HG03558 (cell line): ENCODE measurements at regions not wholly inside any gene's neighbourhood (a gene's known extent, or its start where the extent isn't known, plus 50 kb on each side); places are given as distances from the start of the nearest gene placed in this dataset.
"Not testable (repeated sequence)": the region's sequence is repeated elsewhere in the genome, so short reads cannot be mapped to it uniquely, and the experiment has no call there.

Experiments
- ATAC-seq: cut with Tn5 transposase; IDR thresholded peaks from one replicate; pipeline ENCODE4 v1.9.1; 2021; ENCODE audit warnings: moderate number of reproducible peaks; ENCODE audit not compliant: unreplicated experiment; ENCODE audit errors: extremely low read depth

DNA sequence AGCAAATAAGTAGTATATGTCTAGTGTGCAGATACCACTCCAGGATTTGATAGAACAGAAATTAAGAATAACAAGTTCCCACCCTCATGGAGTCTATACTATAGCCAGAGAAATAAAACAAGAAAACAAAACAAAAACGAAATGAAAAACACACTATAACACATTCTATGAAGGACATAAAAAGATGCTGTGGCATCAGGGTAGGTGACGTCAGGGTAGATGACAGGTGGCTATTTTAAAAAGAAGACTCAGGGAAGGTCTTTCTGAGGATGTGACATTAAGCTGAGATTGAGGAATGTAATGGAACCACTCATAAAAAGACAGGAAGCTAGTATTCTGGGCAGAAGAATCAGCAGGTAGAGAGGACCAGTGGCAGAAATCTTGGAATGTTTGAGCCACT, 469.6 kb downstream of the RAP2B start:
- no peak for ATAC-seq

DNA sequence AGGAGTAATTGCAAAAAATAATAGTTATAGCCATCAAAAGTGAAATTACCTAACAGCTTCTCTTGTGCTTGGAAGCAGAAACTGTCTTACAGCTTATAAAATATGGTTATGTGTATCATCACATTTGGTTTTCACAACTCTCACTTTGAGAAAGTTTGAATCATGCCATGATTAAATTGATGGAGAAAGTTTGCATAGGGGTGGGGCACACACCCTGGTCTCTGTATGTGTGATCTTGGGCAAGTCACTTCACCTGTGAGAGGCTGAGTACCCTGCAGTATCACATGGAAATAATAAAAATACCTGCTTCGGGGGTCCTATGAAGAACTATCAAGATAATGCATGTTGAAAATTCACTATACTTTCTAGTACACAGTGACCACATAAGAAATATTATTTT, 471.4 kb downstream of the RAP2B start:
- no peak for ATAC-seq

DNA sequence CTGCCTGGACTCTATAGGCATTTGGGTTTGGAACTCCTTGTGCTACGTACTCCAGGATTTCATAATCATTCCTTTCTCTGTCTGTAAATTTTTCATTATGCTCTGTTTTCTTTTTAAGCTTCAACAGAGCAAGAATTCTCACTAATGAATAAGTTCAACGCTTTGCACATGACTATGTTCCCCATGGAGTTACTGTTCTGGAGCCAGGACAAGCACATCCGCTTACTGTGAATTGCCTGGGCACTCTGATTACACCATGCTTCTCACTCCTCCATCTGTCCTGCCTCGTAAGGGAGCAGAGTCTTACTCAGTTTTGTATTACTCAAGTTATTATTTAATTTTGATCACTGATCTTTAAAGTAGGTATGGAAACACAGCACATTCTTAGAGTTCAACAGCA, 472.7 kb downstream of the RAP2B start:
- no peak for ATAC-seq

DNA sequence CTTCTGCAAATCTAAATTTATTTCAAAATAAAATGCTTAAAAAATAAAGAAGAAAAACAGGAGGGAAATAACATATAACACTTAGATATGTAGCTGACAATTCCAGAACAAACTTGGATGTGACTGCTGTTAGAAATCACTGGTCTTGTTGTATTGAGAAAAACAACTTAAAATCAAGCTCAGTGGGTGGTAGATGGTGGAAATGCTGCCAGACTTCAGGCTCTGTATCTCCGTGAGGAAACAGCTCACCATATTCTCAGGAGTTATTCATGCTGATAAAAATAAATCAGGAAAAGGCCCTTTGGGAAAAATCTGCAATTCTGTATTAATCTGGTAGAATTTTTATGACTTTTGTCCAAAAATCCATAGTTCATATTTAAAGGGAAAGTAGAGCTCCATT, 477.6 kb downstream of the RAP2B start:
- no peak for ATAC-seq

DNA sequence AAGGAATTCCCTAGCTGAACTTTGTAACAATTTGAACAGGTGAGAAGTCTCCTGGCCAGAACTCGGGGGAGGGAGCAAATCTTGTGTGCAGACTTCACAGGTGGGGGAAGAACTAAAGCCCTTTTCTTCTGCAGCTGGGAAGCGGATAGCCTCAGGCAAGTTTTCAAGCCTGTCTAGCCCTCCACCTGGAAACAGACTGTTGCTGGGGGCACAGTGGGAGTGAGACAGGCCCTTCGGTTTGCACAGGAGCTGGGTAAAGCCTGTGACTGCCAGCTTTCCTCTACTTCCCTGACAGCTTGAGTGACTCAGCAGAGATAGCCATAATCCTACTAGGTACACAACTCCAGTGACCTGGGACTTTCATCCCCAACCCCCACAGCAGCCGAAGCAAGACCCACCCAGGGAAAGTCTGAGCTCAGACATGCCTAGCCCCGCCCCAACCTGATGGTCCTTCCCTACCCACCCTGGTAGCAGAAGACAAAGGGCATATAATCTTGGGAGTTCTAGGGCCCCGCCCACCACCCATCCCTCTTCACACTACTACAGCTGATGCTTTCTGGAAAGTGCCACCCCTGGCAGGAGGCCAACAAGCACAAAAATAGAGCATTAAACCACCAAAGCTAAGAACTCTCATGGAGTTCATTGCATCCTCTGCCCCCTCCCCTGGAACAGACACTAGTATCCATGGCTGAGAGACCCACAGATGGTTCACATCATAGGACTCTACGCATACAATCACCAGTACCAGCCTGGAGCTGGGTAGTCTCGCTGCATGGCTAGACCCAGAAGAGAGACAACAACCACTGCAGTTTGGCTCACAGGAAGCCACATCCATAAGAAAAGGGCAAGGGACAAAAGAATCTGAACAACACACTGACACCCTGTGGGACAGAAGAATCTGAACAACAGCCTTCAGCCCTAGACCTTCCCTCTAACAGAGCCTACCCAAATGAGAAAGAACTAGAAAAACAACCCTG, 479.0 kb downstream of the RAP2B start:
- no peak for ATAC-seq

DNA sequence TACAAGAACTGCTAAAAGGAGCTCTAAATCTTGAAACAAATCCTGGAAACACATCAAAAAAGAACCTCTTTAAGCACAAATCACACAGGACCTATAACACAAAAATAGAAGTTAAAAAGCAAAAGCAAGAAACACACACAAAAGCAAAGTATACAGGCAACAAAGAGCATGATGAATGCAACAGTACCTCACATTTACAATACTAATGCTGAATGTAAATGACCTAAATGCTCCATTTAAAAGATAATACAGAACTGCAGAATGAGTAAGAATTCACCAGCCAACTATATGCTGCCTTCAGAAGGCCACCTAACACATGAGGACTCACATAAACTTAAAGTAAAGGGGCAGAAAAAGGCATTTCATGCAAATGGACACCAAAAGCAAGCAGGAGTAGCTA, 478.6 kb upstream of the ARHGEF26 start:
- not testable (repeated sequence) for ATAC-seq

DNA sequence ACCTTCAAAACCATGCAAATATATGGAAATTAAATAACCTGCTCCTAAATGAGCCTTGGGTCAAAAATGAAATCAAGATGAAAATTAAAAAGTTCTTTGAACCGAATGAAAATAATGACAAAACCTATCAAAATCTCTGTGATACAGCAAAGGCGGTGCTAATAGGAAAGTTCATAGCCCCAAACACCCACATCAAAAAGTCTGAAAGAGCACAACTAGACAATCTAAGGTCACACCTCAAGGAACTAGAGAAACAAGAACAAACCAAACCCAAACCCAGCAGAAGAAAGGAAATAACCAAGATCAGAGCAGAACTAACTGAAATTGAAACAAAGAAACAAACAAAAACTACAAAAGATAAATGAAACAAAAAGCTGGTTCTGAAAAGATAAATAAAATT, 477.7 kb upstream of the ARHGEF26 start:
- not testable (repeated sequence) for ATAC-seq

DNA sequence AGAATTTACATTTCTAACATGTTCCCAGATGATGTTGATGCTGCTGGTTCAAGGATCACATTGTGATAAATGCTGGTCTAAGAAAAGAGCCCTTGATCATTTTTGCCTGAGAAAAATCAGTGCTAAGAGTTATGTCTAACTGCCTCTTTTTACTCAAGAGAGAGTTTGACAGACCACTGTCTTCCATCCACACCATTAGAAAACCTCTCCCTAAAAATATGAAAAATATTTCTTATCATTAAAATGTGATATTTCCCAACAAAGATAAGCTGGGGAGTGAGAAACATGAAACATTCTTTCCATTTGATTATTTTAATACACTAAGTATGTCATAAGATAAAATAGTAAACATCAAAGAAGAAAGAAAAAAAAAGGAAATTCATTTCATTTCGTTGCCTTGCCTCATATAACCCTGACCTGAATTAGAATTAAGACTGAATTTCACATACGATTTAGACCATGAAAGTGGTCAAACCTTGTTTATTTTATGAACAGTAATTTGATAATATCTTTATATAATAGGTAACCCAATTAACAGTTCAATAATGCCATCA, 471.8 kb upstream of the ARHGEF26 start:
- ATAC-seq: no peak

DNA sequence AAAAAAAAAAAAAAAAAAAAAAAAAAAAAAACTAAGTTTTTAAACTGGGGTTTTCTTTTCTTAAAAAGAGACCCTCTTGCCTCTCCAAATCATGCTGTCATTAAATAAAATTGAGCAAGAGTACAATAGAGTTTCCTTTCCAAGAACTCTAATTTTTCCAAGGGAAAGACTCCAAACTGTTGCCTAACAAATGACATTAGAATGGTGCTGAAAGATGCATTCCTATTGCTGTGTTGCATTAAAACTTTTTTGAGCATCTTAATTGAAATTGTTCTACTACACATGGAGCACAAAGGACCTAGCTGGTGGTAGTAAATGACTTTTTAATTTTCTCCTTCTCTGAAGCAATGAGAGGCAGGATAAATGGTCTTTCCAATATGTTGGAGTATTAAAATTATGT, 469.1 kb upstream of the ARHGEF26 start:
- ATAC-seq: no peak

DNA sequence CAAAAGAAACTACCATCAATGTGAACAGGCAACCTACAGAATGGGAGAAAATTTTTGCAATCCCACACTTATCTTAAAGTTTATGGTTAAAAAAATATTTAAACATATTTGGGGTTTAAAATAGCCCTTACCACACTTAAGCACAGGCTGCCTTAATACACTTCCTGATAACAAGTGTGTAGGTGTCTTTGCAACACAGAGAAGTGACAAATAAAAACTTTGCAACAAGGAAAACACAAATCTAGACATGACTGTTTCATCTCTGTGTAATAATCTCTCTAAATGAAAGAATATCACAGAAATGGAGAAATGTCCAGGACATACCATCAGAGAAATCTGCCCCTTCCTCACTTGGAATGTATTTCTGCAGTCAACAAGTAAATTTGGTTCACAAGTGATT, 464.1 kb upstream of the ARHGEF26 start:
- ATAC-seq: no peak

DNA sequence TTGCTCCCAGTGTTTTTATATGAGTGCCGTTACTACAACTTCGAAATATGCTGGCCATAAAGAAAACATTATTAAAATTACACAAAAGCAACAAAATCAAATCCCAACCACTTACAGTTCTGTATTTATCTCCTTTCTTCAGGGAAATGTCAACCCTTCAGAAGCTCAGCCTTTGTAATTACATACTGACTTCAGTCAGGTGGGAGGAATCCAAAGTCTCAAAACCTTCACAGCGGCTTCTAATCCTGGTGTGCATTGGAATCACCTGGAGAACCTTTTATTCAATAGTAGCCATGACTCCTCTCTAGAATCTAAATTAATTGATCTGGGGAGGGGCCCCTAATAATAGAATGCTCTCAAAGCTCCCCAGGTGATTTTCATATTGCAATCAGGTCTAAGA, 463.7 kb upstream of the ARHGEF26 start:
- ATAC-seq: no peak

DNA sequence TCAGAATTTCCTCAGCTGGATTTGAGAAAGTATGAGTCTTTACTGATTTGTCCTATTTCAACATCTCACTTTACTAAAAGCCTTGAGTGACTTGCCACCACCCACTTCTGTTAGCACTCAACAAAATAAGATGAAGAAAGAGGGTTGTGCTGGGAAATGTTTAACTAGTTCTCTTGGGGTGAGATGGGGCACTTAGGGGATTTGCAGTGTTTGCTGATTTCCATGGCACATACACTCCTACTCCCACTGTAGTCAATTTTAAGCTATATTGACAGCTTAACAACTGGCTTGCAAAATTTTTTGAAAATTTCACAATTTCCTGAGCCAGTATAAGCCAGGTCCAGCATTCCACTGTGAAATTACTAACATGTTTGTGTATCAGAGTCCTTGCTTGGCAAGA, 463.1 kb upstream of the ARHGEF26 start:
- no peak for ATAC-seq

DNA sequence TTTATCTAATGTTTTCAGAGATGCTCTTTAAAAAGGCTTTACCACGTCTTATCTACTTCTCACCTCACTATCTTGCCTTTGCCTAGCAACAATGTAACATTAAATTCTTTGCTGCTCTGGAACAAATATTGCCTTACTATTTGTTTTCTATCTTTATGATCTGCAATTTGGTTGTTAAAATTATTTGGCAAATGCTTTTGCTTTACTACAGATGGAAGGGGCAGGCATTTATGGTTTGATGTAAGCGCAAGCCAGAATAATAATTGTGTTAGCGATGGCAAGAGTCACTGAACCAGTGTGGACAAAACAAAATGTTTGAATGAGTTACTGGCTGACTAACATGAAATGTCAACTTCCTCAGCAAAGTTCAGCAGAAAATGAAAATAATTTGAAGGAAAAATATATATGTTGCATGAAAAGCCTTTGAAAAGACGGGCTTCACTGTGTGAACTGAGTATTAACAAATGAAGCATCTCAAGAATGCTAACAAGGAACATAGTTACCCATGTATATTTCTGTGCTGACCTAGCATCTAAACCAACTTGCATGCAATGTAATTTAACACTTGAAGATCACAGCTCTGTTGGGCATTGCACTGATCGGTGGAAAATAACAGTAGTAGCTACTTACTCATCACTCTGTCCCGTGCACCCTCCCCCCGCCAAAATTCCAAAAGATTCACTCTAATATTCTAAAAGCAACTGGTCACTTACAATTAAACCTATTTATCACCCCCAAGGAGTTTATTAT, 454.0 kb upstream of the ARHGEF26 start:
- no peak for ATAC-seq

DNA sequence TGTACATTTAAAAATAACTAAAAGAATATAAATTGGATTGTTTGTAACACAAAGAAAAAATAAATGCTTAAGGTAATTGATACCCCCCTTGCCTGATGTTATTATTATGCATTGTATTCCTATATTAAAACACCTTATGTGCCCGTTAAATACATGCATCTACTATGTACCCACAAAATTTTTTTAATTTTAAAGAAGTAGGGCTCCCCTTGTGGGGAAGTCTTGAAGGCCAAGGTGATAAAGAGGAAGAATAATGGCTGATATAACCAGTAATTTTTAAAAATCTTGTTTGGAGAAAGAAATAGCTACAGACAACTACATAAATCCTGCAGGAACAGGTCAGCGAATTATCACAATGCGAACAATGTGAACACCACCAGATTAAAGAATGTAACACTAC, 451.7 kb upstream of the ARHGEF26 start:
- no peak for ATAC-seq

DNA sequence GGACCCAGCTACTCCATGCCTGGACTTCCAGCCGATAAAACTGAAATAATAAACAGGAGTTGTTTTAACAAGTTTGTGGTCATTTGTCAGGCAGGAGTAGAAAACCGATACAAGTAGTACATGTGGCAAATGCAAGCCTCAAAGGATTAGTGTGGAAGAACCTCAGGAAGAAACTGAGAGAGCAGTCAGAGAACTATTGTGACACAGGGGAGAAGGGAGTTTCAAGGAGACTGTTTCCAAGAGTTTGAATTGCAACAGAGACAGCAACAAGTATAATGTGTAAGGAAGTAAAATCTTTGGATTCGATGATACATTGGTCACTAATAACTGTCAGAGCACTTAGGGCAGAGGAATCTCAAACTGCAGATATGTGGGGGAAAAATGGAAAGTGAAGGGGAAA, 450.6 kb upstream of the ARHGEF26 start:
- no peak for ATAC-seq

DNA sequence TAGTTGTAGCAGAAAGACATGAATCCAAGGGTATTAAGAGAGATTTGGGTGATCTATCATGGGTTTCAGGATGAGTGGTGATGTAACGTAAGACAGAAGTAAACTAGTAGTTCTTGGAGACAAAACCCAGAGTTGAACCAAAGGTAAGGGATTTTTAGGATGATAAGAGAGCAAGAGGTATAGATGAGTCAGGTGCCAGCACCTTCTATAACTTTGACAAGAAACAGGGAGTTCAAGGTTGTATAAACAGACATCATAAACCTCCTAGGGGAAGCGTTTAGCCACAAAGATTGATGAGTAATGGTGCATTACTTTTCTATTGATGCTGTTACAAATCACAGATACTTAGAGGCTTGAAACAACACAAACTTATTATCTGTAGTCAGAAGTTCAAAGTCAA, 447.3 kb upstream of the ARHGEF26 start:
- no peak for ATAC-seq

DNA sequence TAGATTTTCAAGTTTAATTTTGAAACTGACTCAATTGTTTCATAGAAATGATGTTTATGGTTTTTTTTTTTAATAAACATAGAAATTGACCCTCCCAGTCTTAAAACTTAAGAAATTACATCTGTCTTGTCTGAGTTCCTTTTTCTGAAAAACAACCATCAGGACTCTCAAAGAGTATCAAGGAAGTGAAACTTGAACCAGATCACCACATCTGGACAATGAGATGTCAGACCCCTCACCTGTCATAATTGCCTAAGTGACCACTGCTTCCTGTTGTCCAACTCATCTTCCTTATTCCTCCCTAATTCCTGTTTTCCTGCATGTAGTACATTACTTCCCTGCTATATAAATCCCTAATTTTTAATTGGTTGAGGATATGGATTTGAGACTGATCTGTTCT, 441.5 kb upstream of the ARHGEF26 start:
- no peak for ATAC-seq

DNA sequence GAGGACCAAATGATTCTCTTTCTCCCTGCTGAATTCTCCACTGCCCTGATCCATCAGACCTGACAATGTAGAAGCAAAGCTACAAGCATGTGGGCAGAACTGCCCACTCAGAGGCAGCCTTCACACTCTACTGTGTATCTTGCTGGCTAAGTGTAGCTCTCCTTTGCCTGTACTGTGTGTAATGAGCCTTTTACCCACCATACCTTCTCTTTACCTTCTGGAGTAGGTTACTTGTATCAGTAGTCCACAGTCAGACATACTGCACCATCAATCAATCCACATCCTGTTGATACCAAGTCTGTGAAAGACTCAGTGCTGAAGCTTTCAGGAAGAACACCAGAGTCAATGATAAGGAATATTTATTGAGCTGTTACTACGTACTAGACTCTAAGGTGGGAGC, 440.7 kb upstream of the ARHGEF26 start:
- ATAC-seq: no peak

DNA sequence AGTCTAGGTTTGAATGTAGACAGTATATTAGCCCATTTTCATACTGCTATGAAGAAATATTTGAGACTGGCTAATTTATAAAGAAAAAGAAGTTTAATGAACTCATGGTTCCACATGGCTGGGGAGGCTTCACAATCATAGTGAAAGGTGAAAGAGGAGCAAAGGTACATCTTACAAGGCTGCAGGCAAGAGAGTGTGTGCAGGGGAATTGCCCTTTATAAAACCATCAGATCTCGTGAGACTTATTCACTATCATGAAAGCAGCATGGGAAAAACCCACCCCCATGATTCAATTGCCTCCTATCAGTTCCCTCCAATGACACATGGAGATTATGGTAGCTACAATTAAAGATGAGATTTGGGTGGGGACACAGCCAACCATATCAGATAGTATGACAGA, 440.1 kb upstream of the ARHGEF26 start:
- ATAC-seq: no peak

DNA sequence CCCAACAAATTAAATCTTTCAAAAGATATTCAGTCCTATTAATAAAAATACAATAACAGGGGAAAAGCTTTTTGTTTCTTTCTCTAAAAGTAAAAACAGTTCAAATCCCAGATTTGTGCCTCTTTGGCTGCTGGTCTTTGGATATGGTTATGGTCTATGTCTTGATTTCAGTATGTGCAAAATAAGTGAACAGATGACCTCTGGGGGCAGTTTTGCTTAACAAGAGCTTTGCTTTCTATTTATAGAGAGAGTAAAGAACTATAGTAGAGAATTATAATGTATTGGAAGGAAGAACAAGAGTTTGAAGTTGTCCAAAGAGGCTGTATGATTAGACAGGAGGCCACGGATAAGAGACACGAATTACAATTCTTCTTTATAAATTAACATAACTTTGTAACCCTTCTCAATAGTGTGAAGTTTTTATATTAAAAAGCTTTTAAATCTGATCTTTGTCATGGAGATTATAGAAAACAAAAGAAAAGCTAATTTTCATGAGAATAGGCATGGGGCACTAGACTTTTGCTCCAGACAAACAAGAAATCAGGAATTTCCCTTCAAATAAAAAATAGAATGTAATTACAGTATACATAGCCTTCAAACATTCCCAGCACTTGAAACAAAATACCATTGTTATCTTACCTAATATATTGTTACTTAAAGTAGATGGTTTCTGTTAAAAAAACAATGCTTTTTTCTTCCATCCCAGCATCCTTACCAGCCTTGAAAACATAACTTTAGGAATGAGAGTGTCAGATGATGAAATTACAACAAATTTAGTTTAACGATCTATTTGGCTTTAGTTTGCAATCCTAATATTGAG, 432.7 kb upstream of the ARHGEF26 start:
- ATAC-seq: no peak
